Tibial nerve (tissue), 4 donors: ENCODE measurements at regions not wholly inside any gene's neighbourhood (a gene's known extent, or its start where the extent isn't known, plus 50 kb on each side); places are given as distances from the start of the nearest gene placed in this dataset.

ENCODE experiments used
- EP300 ChIP-seq, 2 donors: sonication (generic); formaldehyde crosslinking; IDR thresholded peaks; one replicate each; pipeline ENCODE4 v1.6.1; 2017; ENCODE audit warnings: antibody characterized with exemption in 2 of 2, mild to moderate bottlenecking in 1 of 2
- POLR2A ChIP-seq, 2 donors: fragments of 450-650 bp; IDR thresholded peaks; one replicate each; pipeline ENCODE4 v1.6.1; 2017; ENCODE audit warnings: antibody characterized with exemption in 2 of 2, mild to moderate bottlenecking in 2 of 2, moderate library complexity in 2 of 2
- TF ChIP-seq, protein P1 (sequence below), 5 experiments: fragments of 200-600 bp in 3 of 5; fragments of 450-650 bp in 2 of 5; sonication (generic) in 3 of 5; IDR thresholded peaks; one replicate each; pipeline ENCODE4 v1.5.1; 2016 to 2019; ENCODE audit warnings: antibody characterized with exemption in 5 of 5, mild to moderate bottlenecking in 3 of 5, moderate library complexity in 2 of 5

GRCh38 chr20:17107127-17107526 lies 119.7 kb upstream of the PCSK2 start:
- TF ChIP-seq EP300 (IDR thresholded peaks at IDR 0.05) (no peak), POLR2A (IDR thresholded peaks at IDR 0.05) (no peak)
- TF ChIP-seq, protein P1, sequence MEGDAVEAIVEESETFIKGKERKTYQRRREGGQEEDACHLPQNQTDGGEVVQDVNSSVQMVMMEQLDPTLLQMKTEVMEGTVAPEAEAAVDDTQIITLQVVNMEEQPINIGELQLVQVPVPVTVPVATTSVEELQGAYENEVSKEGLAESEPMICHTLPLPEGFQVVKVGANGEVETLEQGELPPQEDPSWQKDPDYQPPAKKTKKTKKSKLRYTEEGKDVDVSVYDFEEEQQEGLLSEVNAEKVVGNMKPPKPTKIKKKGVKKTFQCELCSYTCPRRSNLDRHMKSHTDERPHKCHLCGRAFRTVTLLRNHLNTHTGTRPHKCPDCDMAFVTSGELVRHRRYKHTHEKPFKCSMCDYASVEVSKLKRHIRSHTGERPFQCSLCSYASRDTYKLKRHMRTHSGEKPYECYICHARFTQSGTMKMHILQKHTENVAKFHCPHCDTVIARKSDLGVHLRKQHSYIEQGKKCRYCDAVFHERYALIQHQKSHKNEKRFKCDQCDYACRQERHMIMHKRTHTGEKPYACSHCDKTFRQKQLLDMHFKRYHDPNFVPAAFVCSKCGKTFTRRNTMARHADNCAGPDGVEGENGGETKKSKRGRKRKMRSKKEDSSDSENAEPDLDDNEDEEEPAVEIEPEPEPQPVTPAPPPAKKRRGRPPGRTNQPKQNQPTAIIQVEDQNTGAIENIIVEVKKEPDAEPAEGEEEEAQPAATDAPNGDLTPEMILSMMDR (IDR thresholded peaks at IDR 0.05), result no peak
